Liver (tissue), 8 donors: ENCODE measurements at regions not wholly inside any gene's neighbourhood (a gene's known extent, or its start where the extent isn't known, plus 50 kb on each side); places are given as distances from the start of the nearest gene placed in this dataset.

Experiments used
- DNase-seq: peaks from one replicate; pipeline ENCODE4 v3.0.0-alpha.2; 2017; ENCODE audit warnings: low spot score
- H3K27ac ChIP-seq, 2 donors: one replicate each; pipeline ENCODE4 v1.7.0; 2013; ENCODE audit warnings: inconsistent platforms in 2 of 2, low read length in 2 of 2, control low read depth in 1 of 2, low read depth in 1 of 2, mild to moderate bottlenecking in 1 of 2
- H3K27me3 ChIP-seq, 4 donors: one replicate each; pipeline versions ENCODE4 v1.6.1 to v1.7.0; 2013; ENCODE audit warnings: low read length in 3 of 4, inconsistent platforms in 1 of 4, mild to moderate bottlenecking in 1 of 4, moderate library complexity in 1 of 4; ENCODE audit not compliant: control insufficient read depth in 4 of 4, insufficient read depth in 4 of 4
- H3K36me3 ChIP-seq, 4 donors: one replicate each; pipeline versions ENCODE4 v1.6.1 to v1.7.0; 2013; ENCODE audit warnings: low read length in 3 of 4, mild to moderate bottlenecking in 3 of 4, low read depth in 1 of 4, moderate library complexity in 1 of 4; ENCODE audit not compliant: control insufficient read depth in 4 of 4, insufficient read depth in 3 of 4
- H3K4me1 ChIP-seq, 4 donors: one replicate each; pipeline versions ENCODE4 v1.6.1 to v1.7.0; 2013; ENCODE audit warnings: low read length in 3 of 4, mild to moderate bottlenecking in 3 of 4, moderate library complexity in 1 of 4; ENCODE audit not compliant: control insufficient read depth in 4 of 4, insufficient read depth in 4 of 4
- H3K4me3 ChIP-seq, 3 donors: one replicate each; pipeline versions ENCODE4 v1.6.1 to v1.7.0; 2013; ENCODE audit warnings: low read length in 3 of 3, control low read depth in 1 of 3, low read depth in 1 of 3, mild to moderate bottlenecking in 1 of 3
- H3K9ac ChIP-seq, 2 donors: one replicate each; pipeline ENCODE4 v1.7.0; 2013; ENCODE audit warnings: low read length in 2 of 2, mild to moderate bottlenecking in 2 of 2, moderate library complexity in 2 of 2, control low read depth in 1 of 2, low read depth in 1 of 2
- H3K9me3 ChIP-seq, 4 donors: one replicate each; pipeline versions ENCODE4 v1.6.1 to v1.7.0; 2013; ENCODE audit warnings: low read length in 3 of 4; ENCODE audit not compliant: control insufficient read depth in 4 of 4
- EGR1 ChIP-seq, 2 donors: IDR thresholded peaks; 2 replicates each; pipeline ENCODE4 v1.6.1; 2016 to 2018; ENCODE audit warnings: antibody characterized with exemption in 2 of 2, low read depth in 2 of 2
- FOXA1 ChIP-seq: IDR thresholded peaks from 2 replicates; pipeline ENCODE4 v1.6.1; 2016; ENCODE audit warnings: antibody characterized with exemption
- FOXA2 ChIP-seq: IDR thresholded peaks from 2 replicates; pipeline ENCODE4 v1.6.1; 2016; ENCODE audit warnings: antibody characterized with exemption
- HNF4A ChIP-seq, 2 donors: conservative IDR thresholded peaks; 2 replicates each; pipeline ENCODE4 v1.6.1; 2016; ENCODE audit warnings: antibody characterized with exemption in 2 of 2, mild to moderate bottlenecking in 2 of 2
- HNF4G ChIP-seq: IDR thresholded peaks from 2 replicates; pipeline ENCODE4 v1.6.1; 2016; ENCODE audit warnings: antibody characterized with exemption
- JUND ChIP-seq, 2 donors: IDR thresholded peaks; 2 replicates each; pipeline ENCODE4 v1.6.1; 2016; ENCODE audit warnings: antibody characterized with exemption in 2 of 2
- SP1 ChIP-seq: IDR thresholded peaks from 2 replicates; pipeline ENCODE4 v1.6.1; 2018; ENCODE audit warnings: antibody characterized with exemption, mild to moderate bottlenecking
- TAF1 ChIP-seq: conservative IDR thresholded peaks from 2 replicates; pipeline ENCODE4 v1.6.1; 2016; ENCODE audit warnings: antibody characterized with exemption, mild to moderate bottlenecking
- YY1 ChIP-seq: IDR thresholded peaks from 2 replicates; pipeline ENCODE4 v1.6.1; 2016; ENCODE audit warnings: antibody characterized with exemption, mild to moderate bottlenecking
- WGBS: extraction: QIAGEN DNeasy Blood & Tissue Kit; methylation state at CpG from one replicate; pipeline ENCODE4 v1.1.7; 2013; 5-methylcytosine and 5-hydroxymethylcytosine counted together
- TF ChIP-seq, protein P1 (sequence below): IDR thresholded peaks from 2 replicates; pipeline ENCODE4 v1.6.1; 2016; ENCODE audit warnings: antibody characterized with exemption, mild to moderate bottlenecking
- TF ChIP-seq, protein P2 (sequence below): IDR thresholded peaks from 2 replicates; pipeline ENCODE4 v1.6.1; 2016; ENCODE audit warnings: antibody characterized with exemption
- TF ChIP-seq, protein P3 (sequence below): fragments of 150-350 bp; IDR thresholded peaks from 2 replicates; pipeline ENCODE4 v1.5.1; 2017; ENCODE audit warnings: improper control_type of control experiment, low read depth, low read length; ENCODE audit not compliant: missing input control
- donor health status: healthy.
- donor health status: healthy.
- donor health status: healthy.
- donor health status: healthy.
- donor health status: healthy.

- DNase-seq = no peak
- no peaks in the 10 kb centered on the region for H3K9me3 ChIP-seq
- H3K4me3 ChIP-seq = no peak overlapping the region
- H3K27ac ChIP-seq = no peak overlapping the region
- no peaks in the 10 kb centered on the region for H3K4me1 ChIP-seq
- H3K27me3 ChIP-seq = no peaks in the 10 kb centered on the region
- no peaks in the 10 kb centered on the region for H3K36me3 ChIP-seq
- H3K9ac ChIP-seq = no peak overlapping the region
- TF ChIP-seq, protein P1, sequence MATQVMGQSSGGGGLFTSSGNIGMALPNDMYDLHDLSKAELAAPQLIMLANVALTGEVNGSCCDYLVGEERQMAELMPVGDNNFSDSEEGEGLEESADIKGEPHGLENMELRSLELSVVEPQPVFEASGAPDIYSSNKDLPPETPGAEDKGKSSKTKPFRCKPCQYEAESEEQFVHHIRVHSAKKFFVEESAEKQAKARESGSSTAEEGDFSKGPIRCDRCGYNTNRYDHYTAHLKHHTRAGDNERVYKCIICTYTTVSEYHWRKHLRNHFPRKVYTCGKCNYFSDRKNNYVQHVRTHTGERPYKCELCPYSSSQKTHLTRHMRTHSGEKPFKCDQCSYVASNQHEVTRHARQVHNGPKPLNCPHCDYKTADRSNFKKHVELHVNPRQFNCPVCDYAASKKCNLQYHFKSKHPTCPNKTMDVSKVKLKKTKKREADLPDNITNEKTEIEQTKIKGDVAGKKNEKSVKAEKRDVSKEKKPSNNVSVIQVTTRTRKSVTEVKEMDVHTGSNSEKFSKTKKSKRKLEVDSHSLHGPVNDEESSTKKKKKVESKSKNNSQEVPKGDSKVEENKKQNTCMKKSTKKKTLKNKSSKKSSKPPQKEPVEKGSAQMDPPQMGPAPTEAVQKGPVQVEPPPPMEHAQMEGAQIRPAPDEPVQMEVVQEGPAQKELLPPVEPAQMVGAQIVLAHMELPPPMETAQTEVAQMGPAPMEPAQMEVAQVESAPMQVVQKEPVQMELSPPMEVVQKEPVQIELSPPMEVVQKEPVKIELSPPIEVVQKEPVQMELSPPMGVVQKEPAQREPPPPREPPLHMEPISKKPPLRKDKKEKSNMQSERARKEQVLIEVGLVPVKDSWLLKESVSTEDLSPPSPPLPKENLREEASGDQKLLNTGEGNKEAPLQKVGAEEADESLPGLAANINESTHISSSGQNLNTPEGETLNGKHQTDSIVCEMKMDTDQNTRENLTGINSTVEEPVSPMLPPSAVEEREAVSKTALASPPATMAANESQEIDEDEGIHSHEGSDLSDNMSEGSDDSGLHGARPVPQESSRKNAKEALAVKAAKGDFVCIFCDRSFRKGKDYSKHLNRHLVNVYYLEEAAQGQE = no peak
- TF ChIP-seq FOXA2 (no peak), JUND (IDR thresholded peaks at IDR 0.05) (no peak), FOXA1 (no peak), YY1 (no peak), HNF4A (conservative IDR thresholded peaks at IDR 0.05) (no peak), HNF4G (no peak), EGR1 (IDR thresholded peaks at IDR 0.05; ENCODE audit: low read depth in 2 of 2) (no peak)
- TF ChIP-seq, protein P2, sequence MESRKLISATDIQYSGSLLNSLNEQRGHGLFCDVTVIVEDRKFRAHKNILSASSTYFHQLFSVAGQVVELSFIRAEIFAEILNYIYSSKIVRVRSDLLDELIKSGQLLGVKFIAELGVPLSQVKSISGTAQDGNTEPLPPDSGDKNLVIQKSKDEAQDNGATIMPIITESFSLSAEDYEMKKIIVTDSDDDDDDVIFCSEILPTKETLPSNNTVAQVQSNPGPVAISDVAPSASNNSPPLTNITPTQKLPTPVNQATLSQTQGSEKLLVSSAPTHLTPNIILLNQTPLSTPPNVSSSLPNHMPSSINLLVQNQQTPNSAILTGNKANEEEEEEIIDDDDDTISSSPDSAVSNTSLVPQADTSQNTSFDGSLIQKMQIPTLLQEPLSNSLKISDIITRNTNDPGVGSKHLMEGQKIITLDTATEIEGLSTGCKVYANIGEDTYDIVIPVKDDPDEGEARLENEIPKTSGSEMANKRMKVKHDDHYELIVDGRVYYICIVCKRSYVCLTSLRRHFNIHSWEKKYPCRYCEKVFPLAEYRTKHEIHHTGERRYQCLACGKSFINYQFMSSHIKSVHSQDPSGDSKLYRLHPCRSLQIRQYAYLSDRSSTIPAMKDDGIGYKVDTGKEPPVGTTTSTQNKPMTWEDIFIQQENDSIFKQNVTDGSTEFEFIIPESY = no peak
Observed at GRCh38 chr3:64408770-64409169, 183.5 kb upstream of the PRICKLE2 start.

- Histone ChIP-seq H3K27me3 (no peaks in the 10 kb centered on the region), H3K36me3 (no peaks in the 10 kb centered on the region), H3K9me3 (no peaks in the 10 kb centered on the region), H3K4me1 (no peaks in the 10 kb centered on the region), H3K9ac (no peak overlapping the region), H3K4me3 (no peak overlapping the region), H3K27ac (no peak overlapping the region)
- 55% methylated on average over 3 of the region's 3 CpGs for WGBS
- no peak for TF ChIP-seq JUND (IDR thresholded peaks at IDR 0.05)
- TF ChIP-seq SP1 = no peak
- no peak for TF ChIP-seq FOXA2
- TF ChIP-seq TAF1 = no peak
- TF ChIP-seq, protein P3, sequence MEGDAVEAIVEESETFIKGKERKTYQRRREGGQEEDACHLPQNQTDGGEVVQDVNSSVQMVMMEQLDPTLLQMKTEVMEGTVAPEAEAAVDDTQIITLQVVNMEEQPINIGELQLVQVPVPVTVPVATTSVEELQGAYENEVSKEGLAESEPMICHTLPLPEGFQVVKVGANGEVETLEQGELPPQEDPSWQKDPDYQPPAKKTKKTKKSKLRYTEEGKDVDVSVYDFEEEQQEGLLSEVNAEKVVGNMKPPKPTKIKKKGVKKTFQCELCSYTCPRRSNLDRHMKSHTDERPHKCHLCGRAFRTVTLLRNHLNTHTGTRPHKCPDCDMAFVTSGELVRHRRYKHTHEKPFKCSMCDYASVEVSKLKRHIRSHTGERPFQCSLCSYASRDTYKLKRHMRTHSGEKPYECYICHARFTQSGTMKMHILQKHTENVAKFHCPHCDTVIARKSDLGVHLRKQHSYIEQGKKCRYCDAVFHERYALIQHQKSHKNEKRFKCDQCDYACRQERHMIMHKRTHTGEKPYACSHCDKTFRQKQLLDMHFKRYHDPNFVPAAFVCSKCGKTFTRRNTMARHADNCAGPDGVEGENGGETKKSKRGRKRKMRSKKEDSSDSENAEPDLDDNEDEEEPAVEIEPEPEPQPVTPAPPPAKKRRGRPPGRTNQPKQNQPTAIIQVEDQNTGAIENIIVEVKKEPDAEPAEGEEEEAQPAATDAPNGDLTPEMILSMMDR = no peak
- TF ChIP-seq HNF4G = no peak
- TF ChIP-seq FOXA1 = no peak
- DNase-seq = no peak
Observed at GRCh38 chr3:64406271-64406670, 181.0 kb upstream of the PRICKLE2 start.
